Inflammatory macrophage treated with lipopolysaccharide for 1 hour (primary cell): ENCODE measurements at regions not wholly inside any gene's neighbourhood (a gene's known extent, or its start where the extent isn't known, plus 50 kb on each side); places are given as distances from the start of the nearest gene placed in this dataset.

ENCODE experiments used
- DNase-seq, 2 donors: peaks; one replicate each; pipeline ENCODE4 v3.0.0-alpha.2; 2020 to 2022

DNA sequence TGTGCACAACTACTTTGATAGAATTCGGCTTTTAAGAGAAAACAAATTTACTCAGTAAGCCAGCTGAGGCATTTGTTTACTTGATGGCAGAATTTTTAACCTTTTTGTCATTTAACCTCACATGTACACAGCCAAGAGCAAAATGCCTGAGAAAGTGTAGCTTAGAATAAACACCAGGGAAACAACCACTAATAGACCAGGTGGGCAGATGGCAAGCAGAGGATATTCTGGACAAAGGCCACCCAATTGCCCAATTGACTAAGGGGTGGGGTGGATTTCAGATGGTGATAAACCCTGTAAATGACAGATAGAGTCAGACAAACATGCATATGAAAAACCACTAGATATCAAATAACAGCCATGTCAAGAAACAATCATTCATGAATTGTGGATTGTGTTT is 190.7 kb upstream of the FBXL4 start:
- no peak for DNase-seq

DNA sequence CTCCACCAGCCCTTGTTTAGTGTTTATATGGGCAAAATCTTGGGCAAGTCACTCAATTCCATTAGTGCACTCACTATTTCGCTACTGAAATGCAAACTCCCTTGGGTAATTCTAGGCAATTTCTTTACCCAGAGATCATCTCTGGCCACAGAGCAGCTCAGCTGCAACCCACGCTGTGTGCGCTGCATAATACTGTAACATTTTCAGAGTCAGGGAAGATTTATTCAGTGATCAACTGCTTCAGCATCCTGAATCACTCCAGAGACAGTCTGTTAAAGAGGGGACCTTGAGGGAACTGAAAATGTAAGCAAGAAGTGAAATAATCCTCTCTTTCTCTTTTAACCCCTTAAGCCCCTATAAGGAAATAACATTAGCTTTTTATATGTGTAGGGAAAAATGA is 189.6 kb upstream of the FBXL4 start:
- no peak for DNase-seq

DNA sequence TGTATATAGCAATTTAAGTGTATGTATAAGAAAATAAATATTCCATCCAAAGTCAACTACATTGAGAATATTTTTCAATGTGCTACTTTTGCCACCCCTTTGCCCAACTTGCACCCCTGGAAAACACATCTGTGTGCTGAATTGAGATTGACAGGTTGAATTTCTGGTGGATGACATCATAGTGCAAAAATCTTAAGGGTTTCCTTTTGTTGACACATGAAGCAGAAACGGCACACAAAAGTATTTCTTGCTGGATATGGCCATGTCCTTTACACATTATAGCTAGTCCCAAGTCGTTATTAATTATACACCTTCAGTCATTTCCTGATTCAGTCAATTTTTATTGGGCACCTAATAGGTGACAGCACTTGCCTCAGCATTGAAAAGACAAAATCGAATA is 188.7 kb upstream of the FBXL4 start:
- DNase-seq: no peak

DNA sequence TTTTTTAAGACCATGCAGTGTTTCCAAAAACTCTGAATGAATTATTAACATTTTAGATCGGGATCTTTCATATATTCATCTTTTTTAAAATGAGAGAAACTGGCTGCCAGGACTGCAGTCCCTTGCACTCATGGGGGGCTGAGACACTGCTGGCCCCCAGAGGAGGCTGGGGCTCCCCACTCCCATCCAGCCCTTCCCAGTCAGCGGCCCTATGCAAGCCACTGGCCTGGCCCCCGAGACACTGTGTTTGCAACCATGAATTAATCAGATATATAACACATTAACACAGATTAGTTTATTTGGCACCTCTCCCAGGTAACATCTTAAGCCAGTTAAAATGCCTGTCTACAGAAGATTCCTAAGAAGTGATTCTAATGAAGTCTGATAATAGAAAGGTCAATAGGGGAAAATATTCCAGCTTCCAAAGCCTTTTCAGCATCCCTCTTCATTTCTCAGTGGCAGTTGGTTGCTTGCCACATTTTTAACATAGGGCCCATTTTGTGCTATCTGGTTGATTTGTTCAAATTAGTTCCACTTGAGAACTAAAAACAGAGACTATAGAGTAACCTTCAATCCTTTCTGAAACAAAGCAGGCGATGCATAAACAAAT is 184.4 kb upstream of the FBXL4 start:
- no peak for DNase-seq

DNA sequence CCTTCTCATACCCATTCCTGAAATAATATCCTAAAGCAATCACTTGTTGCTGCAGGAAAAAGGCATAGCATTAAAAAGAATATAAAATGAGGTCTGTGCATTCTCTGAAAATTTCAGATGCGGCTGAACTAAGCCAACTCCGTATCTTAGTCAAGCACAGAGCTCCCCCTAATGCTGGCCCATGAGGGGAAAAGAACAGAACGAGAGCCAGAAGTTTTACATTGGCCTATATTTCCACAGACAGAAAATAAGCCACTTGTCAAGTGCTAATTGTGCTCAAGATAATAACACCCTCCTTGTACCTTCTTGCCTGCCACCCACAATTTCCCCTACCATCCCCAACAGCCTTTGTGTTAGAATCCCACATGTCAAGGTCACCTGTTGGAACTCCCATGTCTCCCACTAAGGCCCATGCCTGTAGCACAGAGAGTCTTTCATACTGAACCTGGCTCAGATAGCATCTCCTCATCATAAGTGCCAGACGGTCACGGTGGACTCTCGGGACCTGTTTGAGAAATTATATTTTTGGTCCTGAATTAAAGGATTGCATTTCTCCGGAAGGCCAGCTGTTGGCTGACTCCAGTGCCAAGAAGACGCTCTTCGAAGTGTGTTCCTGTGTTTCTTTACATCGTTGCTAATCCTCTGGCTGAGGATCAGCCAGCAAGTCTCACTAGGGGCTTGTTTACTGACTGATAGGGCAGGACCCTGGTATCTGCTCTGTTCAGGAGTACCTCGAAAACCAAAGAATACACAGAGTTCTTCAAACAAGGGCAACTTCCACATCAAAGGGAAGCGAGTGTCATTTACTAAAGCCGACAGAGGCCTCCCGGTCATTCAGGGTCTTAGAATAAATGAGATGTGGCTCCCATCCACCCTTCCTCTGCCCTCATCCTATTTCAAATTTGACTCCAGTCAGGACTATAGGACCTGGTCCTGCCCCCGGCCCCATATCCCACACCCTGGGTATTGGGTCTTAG is 183.4 kb upstream of the FBXL4 start:
- DNase-seq: no peak

DNA sequence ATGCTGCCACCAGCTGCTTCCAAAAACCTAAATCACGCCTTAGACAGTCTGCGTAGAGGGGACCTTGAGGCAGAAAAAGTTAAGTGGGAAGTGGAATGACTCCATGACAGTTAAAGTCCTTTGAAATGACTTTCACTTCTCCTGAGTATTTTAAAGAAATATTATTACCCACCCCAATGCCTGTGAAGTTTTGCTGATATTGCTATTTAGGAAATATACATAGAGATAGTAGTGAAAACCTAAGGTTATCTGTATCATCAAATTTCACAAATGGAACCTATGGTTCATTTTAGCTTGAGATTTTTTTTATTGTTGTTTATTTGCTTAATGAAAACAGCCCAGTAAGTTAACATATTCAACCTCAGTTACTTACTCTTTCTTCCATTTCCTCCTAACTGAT is 182.1 kb upstream of the FBXL4 start:
- DNase-seq: no peak

DNA sequence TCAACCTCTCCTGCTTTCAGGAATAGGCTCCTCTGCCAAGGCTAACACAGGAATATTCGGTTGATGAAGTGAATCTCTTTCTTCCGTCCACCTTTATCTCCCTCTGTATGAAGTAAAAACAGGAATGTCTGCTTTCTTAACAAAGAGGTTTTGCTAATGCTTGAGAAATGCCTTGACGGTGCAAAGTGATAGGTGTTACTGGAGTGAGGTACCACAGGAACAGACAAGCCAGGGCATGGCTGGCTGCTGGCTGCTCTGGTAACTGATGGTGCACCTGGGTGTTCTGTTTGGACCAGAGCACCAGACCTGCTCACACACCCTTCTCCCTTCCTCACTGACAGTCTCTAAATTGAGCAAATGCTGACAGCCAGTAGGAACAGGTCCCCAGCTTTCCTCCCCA is 174.0 kb upstream of the FBXL4 start:
- DNase-seq: no peak

DNA sequence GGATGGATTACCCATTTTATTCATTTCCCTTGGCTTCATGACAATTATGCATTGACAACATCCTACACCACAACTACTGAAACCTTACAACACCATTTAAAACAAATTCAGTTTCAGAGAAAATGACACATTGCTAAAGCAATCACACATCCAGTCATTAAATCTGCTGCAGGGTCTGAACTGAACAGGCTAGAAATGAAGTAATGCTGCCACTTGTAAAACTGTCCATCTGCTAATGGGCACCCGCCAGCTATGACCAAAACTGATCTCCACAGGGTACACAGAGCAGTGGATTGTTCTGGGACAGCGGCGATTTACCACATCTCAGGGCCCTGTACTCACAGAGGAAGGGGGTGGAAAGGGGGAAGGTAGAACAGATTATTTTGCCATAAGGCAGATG is 172.9 kb upstream of the FBXL4 start:
- no peak for DNase-seq

DNA sequence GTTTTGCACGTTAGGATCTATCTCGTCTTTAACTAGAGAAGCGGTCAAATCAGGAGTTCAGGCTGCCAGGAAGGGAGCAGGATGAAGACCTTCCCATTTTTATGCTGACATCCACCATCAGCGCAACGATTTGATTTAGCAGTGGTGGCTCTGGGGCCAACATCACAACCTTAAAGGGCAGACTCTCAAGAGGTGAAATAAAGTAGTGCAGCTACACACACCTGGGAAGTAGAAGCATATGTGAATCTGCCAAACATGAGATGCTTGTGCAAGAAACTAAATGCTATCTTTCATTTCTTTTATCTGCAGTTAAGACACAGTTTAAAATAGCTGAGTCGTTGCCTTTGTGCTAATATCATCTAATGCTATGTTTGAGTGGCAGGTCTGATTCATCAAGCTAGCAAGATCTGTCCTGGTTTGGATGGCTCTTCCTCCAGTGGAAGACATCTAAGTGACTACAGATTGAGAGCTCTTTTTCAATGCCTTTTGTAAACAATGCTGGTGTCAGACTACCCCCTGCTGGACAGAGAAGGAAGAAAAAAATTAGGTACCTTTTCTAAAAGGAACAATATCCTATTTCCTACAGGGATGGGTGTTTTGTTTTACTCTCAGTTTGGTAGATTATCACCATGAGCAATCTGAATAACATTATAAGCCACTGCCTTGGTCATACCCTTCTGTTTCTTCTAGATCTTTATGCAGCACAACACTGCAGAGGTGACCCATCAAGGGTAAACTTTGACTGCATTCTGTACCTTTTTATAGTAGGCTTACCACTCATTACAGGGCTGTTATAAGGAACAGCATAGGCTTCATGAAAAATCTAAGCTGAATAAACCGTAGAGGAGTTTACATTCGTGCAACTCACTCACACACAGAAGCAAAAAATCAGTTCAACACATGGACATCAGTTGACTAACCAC is 171.6 kb upstream of the FBXL4 start:
- DNase-seq: peak; percentile 3 to 62

DNA sequence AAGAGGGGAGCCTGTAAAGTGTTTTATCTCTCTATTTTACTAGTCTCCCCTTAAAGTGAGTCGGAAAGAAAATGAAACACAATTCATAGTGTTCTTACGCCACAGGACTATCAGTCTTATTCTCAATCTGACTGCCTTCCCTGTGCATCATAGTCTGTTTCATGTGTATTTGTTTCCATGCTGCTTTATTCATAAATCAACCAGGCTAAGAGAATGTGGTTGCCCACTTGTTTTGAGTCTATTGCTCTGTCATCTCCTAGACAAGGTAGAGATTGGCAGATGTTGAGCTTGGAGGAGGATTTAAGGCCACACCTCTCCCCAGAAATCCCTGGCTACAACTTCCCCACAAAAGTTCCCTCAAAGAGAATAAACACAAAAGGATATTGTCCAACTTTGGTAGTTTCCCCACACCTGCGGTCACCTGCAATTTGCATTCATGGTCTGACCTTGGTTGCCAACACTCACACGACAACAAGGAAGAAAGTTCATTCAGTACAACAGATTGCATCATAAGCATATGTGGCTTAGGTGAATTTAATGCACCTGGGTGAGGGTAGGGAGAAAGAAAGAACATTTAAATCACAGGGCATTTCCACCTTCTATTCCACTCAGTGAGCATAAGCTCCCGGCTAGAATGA is 167.1 kb upstream of the FBXL4 start:
- no peak for DNase-seq

DNA sequence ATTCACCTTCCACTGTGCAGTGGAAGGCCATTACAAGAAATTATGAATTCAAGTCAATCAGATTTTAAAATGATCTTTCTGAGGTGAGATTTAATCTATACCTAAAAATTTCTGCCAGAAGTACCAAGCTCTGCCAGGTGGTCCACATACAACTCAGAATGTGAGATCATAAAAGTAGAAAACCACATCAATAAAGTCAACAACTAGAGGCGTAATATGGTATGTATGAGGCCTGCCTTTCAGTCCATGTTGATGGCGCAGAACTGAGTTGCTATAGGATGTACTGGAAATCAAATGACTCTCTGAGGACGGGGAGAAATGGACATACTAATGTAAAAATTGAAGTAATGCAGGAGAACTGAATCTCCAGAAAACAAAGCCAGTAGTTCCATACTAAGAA is 163.8 kb upstream of the FBXL4 start:
- DNase-seq: no peak

DNA sequence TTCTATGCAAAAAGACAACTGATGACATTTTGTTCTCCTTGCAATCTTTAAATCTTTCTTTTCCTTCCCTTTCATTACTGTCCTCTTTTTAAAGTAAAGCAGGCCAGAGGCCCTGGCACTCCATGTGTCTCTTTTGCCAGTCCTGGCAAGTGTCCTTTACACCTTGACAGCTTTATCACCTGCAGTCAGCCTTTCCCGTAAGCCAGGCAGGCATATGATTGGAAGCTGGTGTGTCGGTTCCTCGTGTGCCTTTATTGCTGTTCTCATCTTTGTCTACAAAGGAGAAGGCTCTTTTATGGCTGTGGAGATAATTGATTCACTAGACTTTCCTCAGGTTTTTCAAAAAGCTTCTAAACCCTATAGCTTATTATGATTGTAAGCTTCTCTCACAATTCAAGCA is 162.3 kb upstream of the FBXL4 start:
- DNase-seq: no peak

DNA sequence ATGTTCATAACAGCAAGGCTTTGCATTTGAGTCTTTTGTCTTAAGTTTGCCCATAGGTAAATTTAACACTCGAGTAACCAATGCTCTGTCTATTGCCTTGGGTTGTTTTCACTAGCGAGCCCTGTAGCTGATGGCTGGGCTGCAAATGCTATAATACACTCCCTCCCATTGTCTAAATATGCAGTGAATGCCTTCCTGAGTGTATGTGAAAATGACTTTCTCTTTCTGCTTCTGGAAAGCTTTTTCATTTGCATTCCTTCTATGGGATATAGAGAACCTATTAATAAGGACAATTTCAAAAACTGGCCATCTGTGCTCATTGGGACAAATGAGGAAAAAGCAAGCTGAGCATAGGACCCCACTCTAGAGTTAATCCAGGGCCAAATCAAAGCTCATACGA is 156.5 kb upstream of the FBXL4 start:
- no peak for DNase-seq

DNA sequence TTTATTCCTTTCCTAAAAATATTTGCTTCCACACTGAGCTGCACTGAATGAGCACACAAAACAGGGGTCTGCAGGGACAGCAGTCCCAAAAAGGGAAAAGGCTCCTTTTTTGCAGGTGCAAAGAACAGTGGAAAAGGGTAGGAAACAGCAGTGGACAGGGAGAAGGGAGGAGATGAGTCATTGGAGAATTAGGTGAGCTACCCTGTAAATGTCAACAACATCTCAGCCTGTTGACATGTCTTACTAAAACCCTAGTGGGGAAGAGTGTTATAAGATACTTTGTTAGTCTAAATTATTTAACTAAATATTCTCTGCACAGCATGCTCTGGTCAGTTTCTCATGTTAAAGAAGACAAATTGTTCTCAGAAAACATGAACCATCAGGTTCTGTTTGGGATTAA is 151.5 kb upstream of the FBXL4 start:
- DNase-seq: no peak

DNA sequence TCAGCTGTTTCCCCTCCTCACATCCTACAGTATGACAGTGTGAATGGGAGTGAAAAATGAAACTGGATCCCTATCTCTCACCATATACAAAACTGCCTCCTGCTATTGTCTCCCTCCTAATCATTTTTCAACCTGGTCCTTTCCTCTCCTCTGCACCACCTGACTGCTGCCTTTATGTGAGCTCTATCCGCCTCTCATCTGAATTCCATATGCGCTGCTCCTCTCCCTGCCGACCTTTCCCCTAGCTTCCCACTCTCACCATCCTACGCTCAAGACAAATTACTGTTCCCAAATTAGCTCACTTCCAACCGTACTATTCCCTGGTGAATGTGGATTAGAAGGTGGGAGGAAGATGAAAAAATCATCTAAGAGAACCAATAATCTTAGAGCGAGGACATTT is 148.4 kb upstream of the FBXL4 start:
- DNase-seq: no peak

DNA sequence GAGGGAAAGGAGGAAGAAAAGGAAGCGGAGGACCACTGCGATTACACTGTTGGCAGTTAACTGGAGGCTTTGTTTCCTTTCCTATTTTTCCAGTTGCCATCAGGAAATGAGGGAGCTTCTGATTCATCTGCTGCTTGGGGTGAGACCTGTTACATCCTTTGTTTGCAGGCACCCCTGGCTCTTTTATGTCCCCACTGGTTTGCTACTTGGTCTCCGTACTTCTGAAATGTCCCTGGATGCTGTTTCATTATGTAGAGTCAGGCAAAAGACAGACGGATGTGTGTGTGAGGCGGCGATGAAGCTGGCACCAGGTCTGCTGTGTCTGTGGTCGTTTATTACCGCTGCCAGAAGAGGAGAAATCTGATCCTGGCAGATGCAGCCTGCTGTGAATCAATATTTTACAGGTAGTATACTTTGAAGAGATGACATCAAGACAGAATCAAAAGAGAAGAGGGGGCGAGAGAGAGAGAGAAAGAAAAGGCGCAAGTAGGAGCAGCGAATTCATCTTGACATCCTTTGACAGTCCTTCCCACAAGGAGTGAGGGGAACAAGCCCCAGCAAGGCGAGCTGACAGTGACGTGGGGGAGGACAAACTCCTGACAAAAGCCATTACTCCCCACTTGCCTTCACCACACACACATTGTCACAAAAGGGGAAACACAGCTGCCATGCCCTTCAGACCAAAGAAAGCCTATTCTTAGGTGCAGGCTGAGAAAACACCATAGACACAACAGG is 145.9 kb upstream of the FBXL4 start:
- no peak for DNase-seq

DNA sequence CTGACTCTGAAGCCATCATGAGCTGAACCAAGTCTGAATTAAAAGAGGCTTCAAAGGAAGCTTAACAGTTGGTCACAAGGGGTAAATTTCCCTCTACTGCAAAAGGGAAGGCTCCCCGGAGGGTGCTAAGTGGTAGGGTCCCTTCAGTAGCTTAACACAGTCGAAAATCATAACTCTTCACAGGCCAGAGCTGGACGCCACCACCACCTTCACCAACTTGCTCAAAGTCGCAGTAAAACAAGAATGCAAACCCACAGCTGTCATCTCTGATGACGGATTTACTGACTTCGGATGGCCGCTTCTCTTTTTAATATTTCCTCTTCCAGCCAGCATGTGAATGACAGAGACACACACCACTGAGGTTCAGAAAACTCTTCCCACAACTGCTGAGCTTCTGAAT is 144.7 kb upstream of the FBXL4 start:
- no peak for DNase-seq

DNA sequence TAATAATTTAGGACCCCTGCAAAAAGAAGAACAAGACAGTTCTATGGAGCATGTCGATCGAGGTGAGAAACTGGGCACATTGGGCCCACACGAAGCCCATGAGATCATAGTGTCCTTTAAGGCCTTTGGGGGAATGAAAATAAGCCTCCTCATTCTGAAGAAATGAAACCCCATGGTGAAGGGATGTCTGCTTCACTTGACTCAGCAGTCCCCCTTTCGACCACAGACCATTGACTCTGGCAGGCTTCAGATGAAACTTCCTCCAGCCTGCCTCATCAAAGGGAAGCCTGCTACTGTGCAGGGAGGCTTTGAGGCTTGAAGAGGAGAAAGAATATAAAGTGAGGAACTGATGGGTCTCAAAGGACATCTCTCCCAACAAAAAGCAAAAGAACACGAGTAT is 144.2 kb upstream of the FBXL4 start:
- no peak for DNase-seq

DNA sequence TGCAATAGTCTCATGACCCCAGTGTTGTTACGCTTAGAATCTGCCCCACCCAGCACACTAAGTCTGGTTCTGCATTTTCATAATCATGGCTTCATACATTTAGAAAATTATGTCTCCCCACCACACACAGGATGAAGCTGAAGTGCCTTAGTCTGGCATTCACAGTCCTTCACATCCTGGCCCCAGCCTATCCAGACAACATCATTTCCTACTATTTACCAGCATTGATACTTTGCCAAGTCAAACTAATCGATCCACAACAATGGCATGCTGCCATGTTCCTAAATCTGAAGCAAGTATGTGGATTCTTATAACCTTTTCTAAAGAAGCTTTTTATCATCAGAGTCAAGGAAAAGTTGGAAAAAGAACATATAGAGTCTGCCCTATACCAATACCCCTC is 132.4 kb upstream of the FBXL4 start:
- DNase-seq: no peak

DNA sequence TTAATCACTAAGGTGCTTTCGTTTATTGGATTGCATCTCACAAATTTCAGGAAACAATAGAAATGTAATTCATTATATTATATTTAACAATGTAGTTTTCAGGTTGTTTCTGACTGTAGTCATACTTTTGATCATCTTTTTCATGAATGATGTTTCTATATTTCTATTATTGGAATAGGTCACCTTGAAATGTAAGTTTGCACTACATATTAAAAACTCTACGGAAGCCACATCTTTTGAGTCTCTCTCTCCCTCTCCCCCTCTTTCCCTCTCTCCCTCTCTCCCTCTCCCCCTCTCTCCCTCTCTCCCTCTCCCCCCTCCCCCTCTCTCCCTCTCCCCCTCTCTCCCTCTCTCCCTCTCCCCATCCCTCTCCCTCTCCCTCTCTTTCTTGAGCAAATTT is 131.3 kb upstream of the FBXL4 start:
- DNase-seq: no peak

DNA sequence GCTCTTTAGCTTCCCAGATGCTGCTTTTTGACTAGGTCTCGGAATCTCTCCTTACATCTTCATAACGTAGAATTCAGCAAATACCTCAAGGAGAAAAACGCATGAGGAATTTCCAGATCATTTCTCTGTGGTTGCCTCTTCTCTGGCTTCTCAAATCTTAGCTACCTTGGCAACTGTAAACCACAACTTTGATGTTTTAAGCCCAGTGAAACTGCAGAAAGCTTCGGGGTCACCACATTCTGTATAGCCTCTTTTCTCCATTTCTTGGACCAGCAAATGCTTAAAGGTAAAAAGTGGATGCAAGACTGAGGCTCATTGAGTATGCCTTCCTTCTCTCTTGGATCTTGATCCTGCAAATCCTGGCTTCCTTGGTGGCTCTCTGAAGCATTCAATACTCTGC is 125.5 kb upstream of the FBXL4 start:
- no peak for DNase-seq

DNA sequence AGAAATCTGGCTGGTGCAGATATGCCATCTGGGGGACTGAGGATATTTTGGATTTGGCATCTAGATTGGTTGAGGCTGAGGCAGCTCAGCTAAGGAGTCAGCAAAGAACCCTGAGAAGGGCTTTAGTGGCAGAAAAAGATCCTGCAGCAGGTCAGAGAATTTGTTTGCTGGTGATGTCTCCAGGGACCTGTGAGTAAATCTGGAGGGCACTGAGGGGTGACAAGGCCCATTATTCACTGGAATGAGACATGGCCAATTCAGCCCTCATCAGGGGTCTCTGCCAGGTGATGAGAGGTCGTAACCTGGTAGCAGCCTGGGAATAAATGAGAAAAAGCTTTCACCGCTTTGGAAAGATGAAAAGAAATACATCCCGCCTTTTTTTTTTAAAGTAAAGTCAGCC is 118.3 kb upstream of the FBXL4 start:
- no peak for DNase-seq
